HG03175 (cell line): ENCODE measurements at regions not wholly inside any gene's neighbourhood (a gene's known extent, or its start where the extent isn't known, plus 50 kb on each side); places are given as distances from the start of the nearest gene placed in this dataset.
"Not testable (repeated sequence)": the region's sequence is repeated elsewhere in the genome, so short reads cannot be mapped to it uniquely, and the experiment has no call there.

ENCODE experiments used
- ATAC-seq: cut with Tn5 transposase; IDR thresholded peaks from one replicate; pipeline ENCODE4 v1.9.1; 2021; ENCODE audit warnings: mild to moderate bottlenecking, moderate library complexity; ENCODE audit not compliant: unreplicated experiment

- ATAC-seq = no peak
These were observed 139.6 kb downstream of the TFPI2 start for GRCh38 chr7:93750986-93751385.

DNA sequence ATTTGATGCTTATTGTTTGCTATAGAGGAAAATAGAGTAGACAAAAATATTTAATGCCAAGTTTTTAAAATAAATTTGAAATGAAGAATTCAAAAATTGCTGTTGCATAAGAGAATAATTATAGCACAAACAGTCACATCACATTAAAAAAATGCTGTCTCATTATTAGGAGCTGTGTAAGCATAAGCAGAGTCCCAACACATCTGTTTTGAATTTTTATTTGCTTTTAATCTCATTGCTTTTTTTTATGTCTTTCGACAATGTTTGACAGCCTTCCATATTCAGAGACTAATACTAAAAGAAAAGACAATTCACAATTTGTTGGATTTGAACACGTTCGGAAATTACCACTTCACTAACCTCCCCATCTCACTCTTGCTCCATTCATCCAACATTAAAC lies 143.5 kb downstream of the TFPI2 start:
- ATAC-seq = no peak

DNA sequence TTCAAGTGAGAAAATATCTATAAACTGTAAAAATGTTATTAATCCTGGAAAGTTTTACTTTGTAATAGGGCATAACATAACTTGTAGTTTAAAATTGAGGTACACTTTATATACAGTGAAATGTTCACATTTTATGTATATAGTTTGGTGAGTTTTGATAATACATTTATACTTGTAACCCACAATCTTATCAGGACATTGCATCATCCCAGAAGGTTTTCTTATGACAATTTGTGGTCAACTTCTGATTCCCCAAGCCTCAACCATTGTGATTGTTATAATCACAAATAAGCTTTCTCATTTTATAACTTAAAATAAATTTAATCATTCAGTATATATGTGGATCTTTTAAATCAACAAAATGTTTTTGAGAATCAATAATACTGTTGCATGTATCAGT lies 151.1 kb downstream of the TFPI2 start:
- no peak for ATAC-seq

- ATAC-seq = no peak
These were observed 152.6 kb downstream of the TFPI2 start for GRCh38 chr7:93737953-93738352.

- no peak for ATAC-seq
These were observed 153.7 kb downstream of the TFPI2 start for GRCh38 chr7:93736668-93737369.

DNA sequence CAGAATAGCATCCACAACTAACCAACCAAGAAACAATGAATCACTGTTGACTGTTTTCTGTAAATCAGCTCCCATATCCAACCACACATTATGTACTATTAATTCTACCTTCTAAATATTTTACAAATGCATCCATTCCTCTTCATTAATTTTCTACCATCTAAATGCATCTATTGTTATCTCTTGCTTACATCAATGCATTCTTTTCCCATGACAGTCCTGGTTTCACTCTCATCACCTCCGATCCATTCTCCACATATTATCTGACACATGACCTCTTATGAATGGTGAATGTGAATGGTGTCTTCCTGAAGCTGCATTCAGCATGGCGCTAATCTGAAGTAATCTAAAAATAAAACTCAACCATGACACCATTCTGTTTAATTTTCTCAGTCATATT lies 153.8 kb upstream of the CALCR start:
- ATAC-seq = no peak

GRCh38 chr7:93725954-93726353 lies 151.4 kb upstream of the CALCR start:
- no peak for ATAC-seq

GRCh38 chr7:93723424-93724124 lies 149.1 kb upstream of the CALCR start:
- ATAC-seq = no peak

GRCh38 chr7:93720106-93720505 lies 145.6 kb upstream of the CALCR start:
- ATAC-seq = no peak

DNA sequence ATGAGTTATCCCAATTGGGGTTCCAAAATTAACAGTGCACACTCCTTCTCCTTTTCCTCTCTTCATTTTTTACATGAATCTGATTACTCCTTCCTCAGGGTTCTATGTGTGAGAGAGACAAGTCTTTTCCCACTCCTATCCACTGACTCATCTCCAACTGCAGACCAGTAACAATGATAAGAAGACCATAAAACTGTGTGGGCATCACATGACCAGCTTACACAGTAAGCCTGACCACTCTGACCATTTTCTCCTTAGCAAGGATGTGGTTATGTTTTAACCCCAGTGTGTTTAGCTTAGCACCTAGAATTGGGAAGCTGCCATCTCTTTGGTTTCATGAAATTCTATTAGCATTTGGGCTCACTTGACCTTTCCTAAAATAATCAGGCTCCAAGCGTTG lies 145.0 kb upstream of the CALCR start:
- ATAC-seq = no peak

DNA sequence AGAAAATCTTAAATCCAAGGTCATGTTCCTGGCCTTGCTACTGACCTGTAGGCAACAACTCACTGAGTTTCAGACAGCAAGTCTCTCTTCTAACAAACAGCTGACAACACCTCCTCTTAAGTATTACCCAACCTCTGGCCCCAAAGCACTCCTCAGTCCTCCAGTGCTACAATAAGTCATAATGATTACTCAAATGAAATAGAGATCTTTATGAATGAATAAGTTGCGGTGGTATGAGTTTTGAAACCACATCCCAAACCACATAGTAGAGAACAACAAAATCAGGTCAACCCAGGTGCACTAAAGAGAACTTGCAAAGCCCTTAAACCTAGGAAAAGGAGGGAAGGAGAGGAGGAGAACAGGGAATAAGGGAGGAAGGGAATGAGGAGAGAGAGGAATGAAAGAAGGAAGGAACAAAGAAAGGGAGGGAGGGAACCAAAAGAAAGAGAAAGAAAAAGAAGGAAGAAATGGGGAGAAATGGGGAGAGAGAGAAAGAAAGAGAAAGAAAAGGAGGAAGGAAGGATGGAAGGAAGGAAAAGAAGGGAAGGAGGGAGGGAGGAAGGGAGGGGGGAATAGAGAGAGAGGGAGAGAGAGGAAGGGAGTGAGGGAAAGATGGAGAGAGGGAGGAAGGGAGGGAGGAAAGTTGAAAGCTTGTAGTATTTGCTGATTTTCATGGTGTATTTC lies 142.8 kb upstream of the CALCR start:
- no peak for ATAC-seq

GRCh38 chr7:93715234-93715633 lies 140.7 kb upstream of the CALCR start:
- ATAC-seq = peak; percentile 59

DNA sequence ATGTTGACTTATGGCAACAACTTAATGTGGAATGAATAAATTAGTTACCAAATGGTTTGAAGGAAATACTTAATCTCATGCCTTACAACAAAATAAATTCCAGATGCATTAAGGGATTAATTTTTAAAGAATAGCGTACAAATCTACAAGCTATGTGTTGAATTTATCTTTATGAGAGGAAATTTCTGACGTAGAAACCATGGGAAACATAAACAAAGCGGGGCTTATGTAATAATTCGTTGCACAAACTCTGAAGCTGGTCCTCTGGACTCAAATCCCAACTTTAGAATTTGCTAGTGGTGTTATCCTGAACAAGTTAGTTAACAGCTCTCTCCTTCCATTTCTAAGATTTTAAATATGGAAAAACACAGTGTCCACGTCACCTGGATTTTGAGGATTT lies 137.4 kb upstream of the CALCR start:
- no peak for ATAC-seq

GRCh38 chr7:93708255-93708654 lies 133.7 kb upstream of the CALCR start:
- not testable (repeated sequence) for ATAC-seq

DNA sequence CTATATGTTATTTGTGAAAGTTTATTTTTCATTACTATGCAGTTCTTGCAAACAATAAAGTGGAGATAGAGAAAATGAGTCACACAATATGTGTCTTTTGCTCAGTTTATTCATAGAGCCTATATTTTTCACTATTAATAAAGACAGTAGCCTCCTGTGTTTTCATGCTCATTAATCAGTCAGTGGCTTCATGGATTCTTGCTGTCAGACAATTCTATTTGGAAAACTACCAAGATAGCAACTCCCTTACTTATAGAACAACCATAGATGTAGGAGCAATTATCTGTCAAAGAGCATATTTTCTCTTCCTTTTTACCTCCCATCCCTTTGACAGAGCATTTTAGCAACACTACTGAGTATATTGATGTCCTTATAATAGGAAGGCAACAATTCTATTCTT lies 132.7 kb upstream of the CALCR start:
- no peak for ATAC-seq

DNA sequence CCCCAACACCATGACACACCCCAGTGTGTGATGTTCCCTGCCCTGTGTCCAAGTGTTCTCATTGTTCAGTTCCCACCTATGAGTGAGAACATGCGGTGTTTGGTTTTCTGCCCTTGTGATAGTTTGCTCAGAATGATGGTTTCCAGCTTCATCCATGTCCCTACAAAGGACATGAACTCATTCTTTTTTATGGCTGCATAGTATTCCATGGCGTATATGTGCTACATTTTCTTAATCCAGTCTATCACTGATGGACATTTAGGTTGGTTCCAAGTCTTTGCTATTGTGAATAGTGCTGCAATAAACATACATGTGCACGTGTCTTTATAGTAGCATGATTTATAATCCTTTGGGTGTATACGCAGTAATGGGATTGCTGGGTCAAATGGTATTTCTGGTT lies 131.6 kb upstream of the CALCR start:
- ATAC-seq = not testable (repeated sequence)

GRCh38 chr7:93704217-93704616 lies 129.7 kb upstream of the CALCR start:
- ATAC-seq = no peak

GRCh38 chr7:93697901-93698300 lies 123.4 kb upstream of the CALCR start:
- ATAC-seq = no peak

- no peak for ATAC-seq
These were observed 119.3 kb upstream of the CALCR start for GRCh38 chr7:93693796-93694195.

- ATAC-seq = no peak
These were observed 115.5 kb upstream of the CALCR start for GRCh38 chr7:93690021-93690420.

GRCh38 chr7:93678185-93678584 lies 103.7 kb upstream of the CALCR start:
- ATAC-seq = no peak
